OCI-LY7 (cell line): ENCODE measurements at regions not wholly inside any gene's neighbourhood (a gene's known extent, or its start where the extent isn't known, plus 50 kb on each side); places are given as distances from the start of the nearest gene placed in this dataset.

Experiments used
- BruUV-seq: library from RNA; stranded (reverse); fragments of 400-500 nt; replicated peaks from 2 replicates; lab custom pipeline; 2021; lab: Mats Ljungman, UMichigan
- CTCF ChIA-PET: fragments of 300-600 bp; sonication (Branson Sonifier 250); formaldehyde crosslinking; loops from one replicate; lab custom pipeline; 2022; ENCODE audit warnings: antibody characterized with exemption; ENCODE audit not compliant: unreplicated experiment; lab: Charles Lee
- POLR2A ChIA-PET: fragments of 300-600 bp; sonication (Branson Sonifier 250); formaldehyde crosslinking; loops from one replicate; lab custom pipeline; 2022; ENCODE audit warnings: antibody characterized with exemption; lab: Charles Lee
- DNase-seq: peaks from one replicate; pipeline ENCODE4 v3.0.0-alpha.2; 2015; ENCODE audit warnings: low spot score
- H2AFZ ChIP-seq: fragments of 200-600 bp; sonication (generic), shearing (Covaris generic); 2 replicates; pipeline ENCODE4 v1.6.1; 2014; ENCODE audit warnings: mild to moderate bottlenecking, antibody characterized with exemption, low read length, moderate library complexity
- H3K27ac ChIP-seq: fragments of 200-600 bp; sonication (generic); 2 replicates; pipeline ENCODE4 v1.5.1; 2014; ENCODE audit warnings: mixed run types, low read depth, mild to moderate bottlenecking, moderate library complexity, low read length, inconsistent platforms; ENCODE audit not compliant: poor library complexity, severe bottlenecking
- H3K36me3 ChIP-seq: fragments of 200-600 bp; sonication (generic); 2 replicates; pipeline ENCODE4 v1.6.1; 2014; ENCODE audit warnings: mild to moderate bottlenecking, antibody characterized with exemption, low read length, moderate library complexity, mixed read lengths; ENCODE audit not compliant: insufficient read depth
- H3K4me1 ChIP-seq: fragments of 200-600 bp; sonication (generic); 2 replicates; pipeline ENCODE4 v1.5.1; 2014; ENCODE audit warnings: mild to moderate bottlenecking, low read length; ENCODE audit not compliant: insufficient read depth, poor library complexity, severe bottlenecking
- H3K4me2 ChIP-seq: fragments of 200-600 bp; sonication (generic); 2 replicates; pipeline ENCODE4 v1.6.1; 2014; ENCODE audit warnings: mild to moderate bottlenecking, low read length
- H3K4me3 ChIP-seq: fragments of 200-600 bp; sonication (generic); 2 replicates; pipeline ENCODE4 v1.5.1; 2014; ENCODE audit warnings: mild to moderate bottlenecking, low read depth, low read length; ENCODE audit not compliant: poor library complexity, severe bottlenecking
- H3K79me2 ChIP-seq: fragments of 200-600 bp; sonication (generic); 2 replicates; pipeline ENCODE4 v1.6.1; 2016; ENCODE audit warnings: low read depth, mild to moderate bottlenecking, low read length, moderate library complexity, mixed read lengths; ENCODE audit not compliant: insufficient read depth
- H3K9me2 ChIP-seq: fragments of 200-600 bp; sonication (generic); 2 replicates; pipeline ENCODE4 v1.6.1; 2016; ENCODE audit warnings: mild to moderate bottlenecking, low read length, mixed read lengths; ENCODE audit not compliant: insufficient read depth
- H3K9me3 ChIP-seq: fragments of 200-600 bp; sonication (generic); 2 replicates; pipeline ENCODE4 v1.6.1; 2014; ENCODE audit warnings: mild to moderate bottlenecking, mixed run types, low read length, mixed read lengths
- H4K20me1 ChIP-seq: fragments of 200-600 bp; sonication (generic); 2 replicates; pipeline ENCODE4 v1.6.1; 2014; ENCODE audit warnings: mild to moderate bottlenecking, antibody characterized with exemption, low read length, moderate library complexity, mixed read lengths; ENCODE audit not compliant: insufficient read depth
- CTCF ChIP-seq: fragments of 200-600 bp; sonication (generic); conservative IDR thresholded peaks from 2 replicates; pipeline ENCODE4 v1.5.1; 2014; ENCODE audit warnings: mild to moderate bottlenecking, antibody characterized with exemption, low read length, moderate library complexity, mixed read lengths
- EZH2phosphoT487 ChIP-seq: fragments of 200-600 bp; sonication (generic); IDR thresholded peaks from 2 replicates; pipeline ENCODE4 v1.6.1; 2018; ENCODE audit warnings: low read depth, borderline replicate concordance, mild to moderate bottlenecking, mixed run types, antibody characterized with exemption, low read length, moderate library complexity, mixed read lengths
- intact Hi-C: fragments of 100-400 bp; cut with micrococcal nuclease; formaldehyde crosslinking; loops from one replicate; pipeline ENCODE4 v1.10.0; 2022; ENCODE audit not compliant: unreplicated experiment

GRCh38 chr18:22043837-22044236 is 125.6 kb upstream of the GATA6 start:
- Histone ChIP-seq H3K36me3 (no peaks in the 10 kb centered on the region), H3K4me1 (no peaks in the 10 kb centered on the region), H4K20me1 (no peaks in the 10 kb centered on the region), H3K4me3 (no peak overlapping the region), H3K9me2 (no peaks in the 10 kb centered on the region), H3K79me2 (no peaks in the 10 kb centered on the region), H3K4me2 (no peak overlapping the region), H3K9me3 (no peaks in the 10 kb centered on the region), H2AFZ (no peak overlapping the region), H3K27ac (no peak overlapping the region)
- BruUV-seq, result no TSS peak
- DNase-seq, result no peak
- TF ChIP-seq EZH2phosphoT487 (no peak), CTCF (no peak)
- POLR2A ChIA-PET, result interaction anchor here (0.6 kb wide), 1 partner anchor 62 kb away, joined by 3 read pairs; no protein-coding TSS in a partner anchor
- CTCF ChIA-PET, result no interaction called here
- intact Hi-C loops, result no loop called here

- Histone ChIP-seq H3K4me2 (no peak overlapping the region), H3K4me1 (no peaks in the 10 kb centered on the region), H3K9me3 (no peaks in the 10 kb centered on the region), H3K4me3 (no peak overlapping the region), H3K79me2 (no peaks in the 10 kb centered on the region), H2AFZ (no peak overlapping the region), H3K9me2 (no peaks in the 10 kb centered on the region), H3K36me3 (no peaks in the 10 kb centered on the region), H4K20me1 (no peaks in the 10 kb centered on the region), H3K27ac (no peak overlapping the region)
- CTCF ChIA-PET, result no interaction called here
- no peak for DNase-seq
- intact Hi-C loops, result no loop called here
- BruUV-seq, result no TSS peak
- no peak for TF ChIP-seq EZH2phosphoT487
- no peak for TF ChIP-seq CTCF
- POLR2A ChIA-PET, result no interaction called here
Observed at GRCh38 chr18:22044474-22045220, 124.7 kb upstream of the GATA6 start.

GRCh38 chr18:22045221-22045918 is 124.0 kb upstream of the GATA6 start:
- Histone ChIP-seq H2AFZ (no peak overlapping the region), H3K79me2 (no peaks in the 10 kb centered on the region), H3K27ac (no peak overlapping the region), H3K36me3 (no peaks in the 10 kb centered on the region), H3K4me2 (no peak overlapping the region), H4K20me1 (no peaks in the 10 kb centered on the region), H3K9me3 (no peaks in the 10 kb centered on the region), H3K9me2 (no peaks in the 10 kb centered on the region), H3K4me3 (no peak overlapping the region), H3K4me1 (no peaks in the 10 kb centered on the region)
- intact Hi-C loops, result no loop called here
- CTCF ChIA-PET, result no interaction called here
- no peak for TF ChIP-seq CTCF
- no peak for TF ChIP-seq EZH2phosphoT487
- no TSS peak for BruUV-seq
- DNase-seq, result no peak
- POLR2A ChIA-PET, result no interaction called here
